Glutamatergic neuron (in vitro differentiated cells): ENCODE measurements at regions not wholly inside any gene's neighbourhood (a gene's known extent, or its start where the extent isn't known, plus 50 kb on each side); places are given as distances from the start of the nearest gene placed in this dataset.

Source experiments
- DNase-seq: peaks from one replicate; pipeline ENCODE4 v3.0.0; 2022
- H3K27ac Mint-ChIP-seq: one replicate; pipeline ENCODE4 v1.8.0; 2020; ENCODE audit warnings: mild to moderate bottlenecking, mixed read lengths, inconsistent platforms; ENCODE audit not compliant: unreplicated experiment
- H3K27me3 Mint-ChIP-seq: one replicate; pipeline ENCODE4 v1.8.0; 2020; ENCODE audit warnings: mild to moderate bottlenecking, moderate library complexity, mixed read lengths, inconsistent platforms; ENCODE audit not compliant: unreplicated experiment
- H3K36me3 Mint-ChIP-seq: one replicate; pipeline ENCODE4 v1.8.0; 2020; ENCODE audit warnings: mild to moderate bottlenecking, mixed read lengths, inconsistent platforms; ENCODE audit not compliant: unreplicated experiment
- H3K4me1 Mint-ChIP-seq: one replicate; pipeline ENCODE4 v1.8.0; 2020; ENCODE audit warnings: mild to moderate bottlenecking, low read depth, mixed read lengths, inconsistent platforms; ENCODE audit not compliant: unreplicated experiment
- H3K4me3 Mint-ChIP-seq: one replicate; pipeline ENCODE4 v1.8.0; 2020; ENCODE audit warnings: mild to moderate bottlenecking, mixed read lengths, inconsistent platforms; ENCODE audit not compliant: unreplicated experiment
- H3K9me3 Mint-ChIP-seq: one replicate; pipeline ENCODE4 v1.8.0; 2020; ENCODE audit warnings: mild to moderate bottlenecking, moderate library complexity, mixed read lengths, inconsistent platforms; ENCODE audit not compliant: unreplicated experiment
- TF ChIP-seq, protein P1 (sequence below): fragments of 200-600 bp; sonication (generic); IDR thresholded peaks from one replicate; pipeline ENCODE4 v1.5.0; 2021; ENCODE audit not compliant: partially characterized antibody, unreplicated experiment

DNA sequence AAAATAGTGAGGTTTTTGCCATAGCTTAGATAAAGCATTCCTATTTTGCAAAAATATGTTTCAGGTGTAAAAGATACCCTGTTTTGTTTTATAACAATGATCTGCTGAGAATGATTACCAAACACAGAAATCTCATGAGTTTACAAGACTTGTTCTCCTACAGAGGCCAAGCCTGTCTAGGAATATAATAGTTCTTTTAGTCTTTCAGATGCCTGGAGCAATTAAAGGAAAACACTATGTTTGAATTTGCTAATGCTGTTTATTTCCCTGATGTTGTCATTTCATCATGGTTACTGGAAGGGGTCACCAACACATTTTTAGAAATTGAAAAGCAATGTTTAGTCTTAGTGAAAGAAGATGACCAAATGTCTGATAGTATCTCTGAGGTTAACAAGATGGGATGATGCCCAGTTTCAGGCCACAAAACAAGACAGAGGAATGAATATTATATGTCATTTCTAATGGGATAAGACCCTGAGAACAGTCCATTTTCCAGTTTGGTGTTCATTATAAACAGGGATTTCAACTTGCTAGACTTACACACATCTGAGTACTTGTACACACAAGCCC lies 559.9 kb downstream of the INHBA start:
- Mint-ChIP-seq H3K4me3 (no peak overlapping the region), H3K9me3 (no peaks in the 10 kb centered on the region), H3K27me3 (no peaks in the 10 kb centered on the region), H3K4me1 (peaks cover 5% of the 10 kb centered on the region), H3K27ac (no peak overlapping the region), H3K36me3 (no peaks in the 10 kb centered on the region)
- TF ChIP-seq, protein P1, sequence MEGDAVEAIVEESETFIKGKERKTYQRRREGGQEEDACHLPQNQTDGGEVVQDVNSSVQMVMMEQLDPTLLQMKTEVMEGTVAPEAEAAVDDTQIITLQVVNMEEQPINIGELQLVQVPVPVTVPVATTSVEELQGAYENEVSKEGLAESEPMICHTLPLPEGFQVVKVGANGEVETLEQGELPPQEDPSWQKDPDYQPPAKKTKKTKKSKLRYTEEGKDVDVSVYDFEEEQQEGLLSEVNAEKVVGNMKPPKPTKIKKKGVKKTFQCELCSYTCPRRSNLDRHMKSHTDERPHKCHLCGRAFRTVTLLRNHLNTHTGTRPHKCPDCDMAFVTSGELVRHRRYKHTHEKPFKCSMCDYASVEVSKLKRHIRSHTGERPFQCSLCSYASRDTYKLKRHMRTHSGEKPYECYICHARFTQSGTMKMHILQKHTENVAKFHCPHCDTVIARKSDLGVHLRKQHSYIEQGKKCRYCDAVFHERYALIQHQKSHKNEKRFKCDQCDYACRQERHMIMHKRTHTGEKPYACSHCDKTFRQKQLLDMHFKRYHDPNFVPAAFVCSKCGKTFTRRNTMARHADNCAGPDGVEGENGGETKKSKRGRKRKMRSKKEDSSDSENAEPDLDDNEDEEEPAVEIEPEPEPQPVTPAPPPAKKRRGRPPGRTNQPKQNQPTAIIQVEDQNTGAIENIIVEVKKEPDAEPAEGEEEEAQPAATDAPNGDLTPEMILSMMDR: no peak
- no peak for DNase-seq

DNA sequence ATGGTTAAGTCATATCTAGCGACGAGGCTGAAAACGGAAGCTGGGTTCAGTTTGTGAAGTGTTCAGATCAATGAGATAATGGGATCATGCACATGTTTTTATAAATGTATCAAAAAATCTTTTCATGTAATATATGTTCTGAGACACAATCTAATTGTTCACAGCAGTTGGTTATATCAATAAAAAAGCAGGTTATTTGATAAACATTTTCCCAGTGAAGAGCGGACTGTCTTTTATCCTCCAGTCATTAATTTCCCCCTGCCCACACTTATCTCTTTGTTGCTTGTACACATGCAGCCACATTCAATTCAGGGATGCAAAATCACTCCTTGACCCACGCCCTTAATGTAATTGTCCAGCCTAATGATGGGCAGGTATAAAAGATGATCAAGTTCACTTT lies 563.1 kb downstream of the INHBA start:
- Mint-ChIP-seq H3K9me3 (no peaks in the 10 kb centered on the region), H3K4me1 (peaks cover 5% of the 10 kb centered on the region), H3K27me3 (no peaks in the 10 kb centered on the region), H3K27ac (no peak overlapping the region), H3K36me3 (no peaks in the 10 kb centered on the region), H3K4me3 (no peak overlapping the region)
- DNase-seq: no peak
- TF ChIP-seq, protein P1: no peak

DNA sequence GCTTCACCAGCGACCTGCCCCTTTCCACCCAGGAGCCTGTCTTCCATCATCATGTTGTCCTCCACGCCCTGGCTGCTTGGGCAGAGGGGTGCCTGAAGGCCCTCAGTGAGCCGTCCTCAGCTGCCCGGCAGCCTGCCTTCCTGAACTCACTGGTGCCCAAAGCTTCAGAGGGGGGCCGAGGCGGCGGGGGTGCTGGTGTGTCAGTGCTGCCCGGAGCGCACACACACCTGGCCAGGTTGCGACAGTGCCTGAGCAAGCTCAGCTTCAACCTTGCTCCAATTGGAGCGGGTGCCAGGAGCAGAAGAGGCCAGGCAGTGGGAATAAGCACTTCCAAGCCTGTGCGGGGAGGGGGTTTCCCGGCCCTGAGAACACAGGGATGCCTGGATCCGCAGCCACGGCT lies 566.3 kb downstream of the INHBA start:
- H3K4me1 Mint-ChIP-seq: peaks cover 18% of the 10 kb centered on the region
- no peak overlapping the region for H3K27ac Mint-ChIP-seq
- no peak overlapping the region for H3K4me3 Mint-ChIP-seq
- no peaks in the 10 kb centered on the region for H3K36me3 Mint-ChIP-seq
- no peak for DNase-seq
- no peaks in the 10 kb centered on the region for H3K27me3 Mint-ChIP-seq
- TF ChIP-seq, protein P1: no peak
- H3K9me3 Mint-ChIP-seq: no peaks in the 10 kb centered on the region

DNA sequence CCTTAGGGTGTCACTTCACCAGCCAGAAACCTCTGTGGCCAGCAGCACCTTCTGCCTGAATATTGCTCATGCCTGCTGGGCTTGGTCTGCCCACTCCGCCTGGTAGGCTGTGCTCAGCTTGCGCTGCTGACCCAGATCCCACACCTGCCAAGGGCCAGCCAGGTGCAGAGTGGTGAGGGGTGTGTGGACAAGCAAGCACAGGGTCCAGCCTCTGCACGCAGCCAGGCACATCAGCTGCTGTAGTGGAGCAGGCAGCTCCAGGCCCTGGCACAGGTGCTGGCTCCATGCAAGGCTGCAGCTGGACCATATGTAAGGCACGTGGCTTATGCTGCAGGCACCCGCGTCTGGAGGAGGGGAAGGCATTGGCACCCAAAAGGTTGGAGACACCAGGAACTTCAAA lies 567.4 kb downstream of the INHBA start:
- no peaks in the 10 kb centered on the region for H3K36me3 Mint-ChIP-seq
- TF ChIP-seq, protein P1: no peak
- H3K4me1 Mint-ChIP-seq: peaks cover 19% of the 10 kb centered on the region
- H3K27me3 Mint-ChIP-seq: no peaks in the 10 kb centered on the region
- H3K27ac Mint-ChIP-seq: no peak overlapping the region
- DNase-seq: no peak
- no peak overlapping the region for H3K4me3 Mint-ChIP-seq
- no peaks in the 10 kb centered on the region for H3K9me3 Mint-ChIP-seq

DNA sequence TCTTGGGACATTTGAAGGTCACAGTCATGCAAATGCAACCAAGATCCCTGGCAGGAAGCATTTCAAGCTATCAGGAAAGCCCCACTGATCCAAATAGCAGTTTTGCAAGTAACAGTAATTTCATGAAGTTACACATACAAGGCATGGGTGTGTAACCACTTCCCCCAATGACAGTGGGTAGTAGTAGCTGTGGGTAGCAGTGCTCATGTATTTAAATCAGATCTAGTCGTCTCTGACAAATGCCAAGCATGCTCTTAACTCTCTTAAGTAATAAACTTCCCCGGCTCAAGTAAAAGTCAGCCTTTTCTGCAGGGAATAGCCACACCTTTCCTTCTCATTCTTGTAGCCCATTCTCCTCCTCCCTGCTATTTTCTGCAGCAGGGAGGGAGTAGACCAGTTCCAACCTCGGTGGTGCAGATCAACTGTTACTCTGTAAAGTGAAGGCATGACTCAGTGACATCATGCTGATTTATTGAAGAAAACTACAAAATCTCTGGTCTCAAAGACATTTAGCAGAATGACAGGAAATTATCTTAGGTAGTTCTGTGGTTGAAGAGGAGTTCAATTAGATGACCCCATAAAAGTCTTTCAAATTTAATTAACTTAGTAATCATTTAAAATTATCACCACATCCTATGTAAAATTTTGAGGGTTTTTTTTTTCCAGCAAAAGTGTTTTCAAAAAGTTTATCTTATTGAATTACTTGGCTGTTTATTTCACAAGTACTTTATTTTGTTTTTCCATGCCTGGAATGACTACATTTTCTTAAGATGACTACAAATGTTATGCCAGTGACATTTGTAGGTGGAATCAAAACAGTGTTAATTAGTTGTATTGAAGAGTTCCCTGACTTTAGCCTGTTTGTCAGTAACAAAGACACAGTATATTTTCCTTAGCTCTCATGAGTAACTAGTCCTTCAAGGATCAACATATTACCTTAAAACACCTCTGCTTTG lies 568.3 kb downstream of the INHBA start:
- TF ChIP-seq, protein P1: no peak
- peaks cover 2% of the 10 kb centered on the region for H3K27me3 Mint-ChIP-seq
- H3K4me1 Mint-ChIP-seq: peaks cover 25% of the 10 kb centered on the region
- no peak overlapping the region for H3K4me3 Mint-ChIP-seq
- no peak for DNase-seq
- no peak overlapping the region for H3K27ac Mint-ChIP-seq
- no peaks in the 10 kb centered on the region for H3K36me3 Mint-ChIP-seq
- peaks cover 4% of the 10 kb centered on the region for H3K9me3 Mint-ChIP-seq
